Panc1 (cell line): ENCODE measurements at regions not wholly inside any gene's neighbourhood (a gene's known extent, or its start where the extent isn't known, plus 50 kb on each side); places are given as distances from the start of the nearest gene placed in this dataset.
A peak's percentile ranks its signal among the peaks of the same experiment; 100 is the strongest.

ENCODE experiments used
- ATAC-seq: fragments of 200-7000 bp; cut with Tn5 transposase; 2 replicates; pipeline ENCODE4 v1.9.1; 2020; ENCODE audit warnings: mild to moderate bottlenecking, moderate library complexity
- BruUV-seq: library from RNA; stranded (reverse); fragments of 400-500 nt; replicated peaks from 2 replicates; lab custom pipeline; 2021; lab: Mats Ljungman, UMichigan
- CTCF ChIA-PET: fragments of 300-600 bp; sonication (Branson Sonifier 250); formaldehyde crosslinking; loops from one replicate; lab custom pipeline; 2022; ENCODE audit warnings: antibody characterized with exemption; lab: Charles Lee
- POLR2A ChIA-PET: fragments of 300-600 bp; sonication (Branson Sonifier 250); formaldehyde crosslinking; loops from one replicate; lab custom pipeline; 2022; ENCODE audit warnings: antibody characterized with exemption; lab: Charles Lee
- DNase-seq: peaks from one replicate; pipeline ENCODE4 v3.0.0-alpha.2; 2010; ENCODE audit warnings: low read depth, low spot score
- H3K27ac ChIP-seq: 2 replicates; pipeline ENCODE4 v1.5.1; 2011; ENCODE audit warnings: mild to moderate bottlenecking, low read length, inconsistent platforms
- H3K27me3 ChIP-seq: fragments of 200-500 bp; sonication (Bioruptor generic); 2 replicates; pipeline ENCODE4 v1.6.0; 2014; ENCODE audit warnings: low read length, inconsistent platforms; ENCODE audit not compliant: control insufficient read depth, insufficient read depth
- H3K36me3 ChIP-seq: fragments of 200-500 bp; sonication (Bioruptor generic); 2 replicates; pipeline ENCODE4 v1.5.1; 2014; ENCODE audit warnings: inconsistent platforms, mild to moderate bottlenecking, low read length, moderate library complexity; ENCODE audit not compliant: control insufficient read depth, insufficient read depth
- H3K4me1 ChIP-seq: 2 replicates; pipeline ENCODE4 v1.5.1; 2011; ENCODE audit warnings: inconsistent platforms, mild to moderate bottlenecking, low read length, moderate library complexity; ENCODE audit not compliant: control insufficient read depth, insufficient read depth
- H3K4me3 ChIP-seq, 2 experiments: 2 replicates each; pipeline ENCODE4 v1.5.1; 2011 to 2012; ENCODE audit warnings: low read depth in 2 of 2, low read length in 2 of 2, mild to moderate bottlenecking in 2 of 2, inconsistent platforms in 1 of 2, moderate library complexity in 1 of 2
- H3K9me3 ChIP-seq: fragments of 200-500 bp; sonication (Bioruptor generic); 2 replicates; pipeline ENCODE4 v1.5.1; 2014; ENCODE audit warnings: low read depth, mild to moderate bottlenecking, inconsistent platforms, low read length, moderate library complexity; ENCODE audit not compliant: control insufficient read depth, insufficient read depth
- CTCF ChIP-seq: fragments of 450-650 bp; IDR thresholded peaks from 2 replicates; pipeline ENCODE4 v1.5.1; 2017; ENCODE audit warnings: mild to moderate bottlenecking
- POLR2AphosphoS5 ChIP-seq: IDR thresholded peaks from 2 replicates; pipeline ENCODE4 v1.6.1; 2012; ENCODE audit warnings: mild to moderate bottlenecking, low read depth, low read length, moderate library complexity
- SIN3A ChIP-seq: IDR thresholded peaks from 2 replicates; pipeline ENCODE4 v1.6.1; 2012; ENCODE audit warnings: low read depth, mild to moderate bottlenecking, low read length, moderate library complexity, borderline replicate concordance; ENCODE audit not compliant: insufficient read depth
- TCF7L2 ChIP-seq: IDR thresholded peaks from 2 replicates; pipeline ENCODE4 v1.6.1; 2011; ENCODE audit warnings: mild to moderate bottlenecking, low read depth, low read length, inconsistent platforms
- in situ Hi-C: cut with HindIII; loops from 2 replicates; pipeline ENCODE4 v1.10.0; 2016; ENCODE audit warnings: low sequenced_read_pairs, low pct_unique_long_range_greater_than_20kb
- intact Hi-C: fragments of 100-400 bp; cut with micrococcal nuclease; formaldehyde crosslinking; loops from one replicate; pipeline ENCODE4 v1.10.0; 2022; ENCODE audit not compliant: unreplicated experiment
- TF ChIP-seq, protein P1 (sequence below), 2 experiments: IDR thresholded peaks; 2 replicates each; pipeline ENCODE4 v1.6.1; 2011 to 2012; ENCODE audit warnings: low read depth in 2 of 2, control low read depth in 1 of 2, low read length in 1 of 2, mild to moderate bottlenecking in 1 of 2, moderate library complexity in 1 of 2; ENCODE audit not compliant: insufficient read depth in 1 of 2

DNA sequence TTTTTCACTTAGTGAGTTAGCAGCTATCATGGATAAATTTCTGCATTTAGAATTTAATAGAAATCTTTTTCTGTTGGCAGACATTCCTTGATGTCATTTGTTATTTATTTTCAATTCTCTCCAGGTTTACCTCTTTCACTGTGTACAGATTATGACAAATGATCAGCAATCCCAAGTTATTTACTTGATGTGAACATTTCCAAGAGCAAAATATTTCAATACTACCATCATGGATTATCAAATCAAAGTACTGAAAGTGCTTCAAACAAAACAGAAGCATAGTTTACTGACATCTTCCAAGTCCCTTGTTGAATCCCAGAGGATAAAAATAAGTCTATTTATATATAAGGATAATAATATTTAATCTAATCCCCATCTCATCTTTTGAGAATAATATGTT is 852.2 kb upstream of the CITED2 start:
- intact Hi-C loops (no loop called here), in situ Hi-C loops (no loop called here)
- no peak for TF ChIP-seq SIN3A
- no peak for TF ChIP-seq POLR2AphosphoS5
- CTCF ChIA-PET, result no interaction called here
- Histone ChIP-seq H3K4me3 (no peak overlapping the region), H3K27ac (peak overlapping the region; percentile 46; the same call in 1 of the 2 replicates), H3K9me3 (no peaks in the 10 kb centered on the region), H3K36me3 (no peaks in the 10 kb centered on the region), H3K27me3 (no peaks in the 10 kb centered on the region), H3K4me1 (no peaks in the 10 kb centered on the region)
- POLR2A ChIA-PET, result no interaction called here
- no TSS peak for BruUV-seq
- ATAC-seq, result no peak
- DNase-seq, result no peak

GRCh38 chr6:140225701-140226436 is 851.4 kb upstream of the CITED2 start:
- TF ChIP-seq POLR2AphosphoS5 (no peak), CTCF (no peak), TCF7L2 (no peak), SIN3A (no peak)
- TF ChIP-seq, protein P1, sequence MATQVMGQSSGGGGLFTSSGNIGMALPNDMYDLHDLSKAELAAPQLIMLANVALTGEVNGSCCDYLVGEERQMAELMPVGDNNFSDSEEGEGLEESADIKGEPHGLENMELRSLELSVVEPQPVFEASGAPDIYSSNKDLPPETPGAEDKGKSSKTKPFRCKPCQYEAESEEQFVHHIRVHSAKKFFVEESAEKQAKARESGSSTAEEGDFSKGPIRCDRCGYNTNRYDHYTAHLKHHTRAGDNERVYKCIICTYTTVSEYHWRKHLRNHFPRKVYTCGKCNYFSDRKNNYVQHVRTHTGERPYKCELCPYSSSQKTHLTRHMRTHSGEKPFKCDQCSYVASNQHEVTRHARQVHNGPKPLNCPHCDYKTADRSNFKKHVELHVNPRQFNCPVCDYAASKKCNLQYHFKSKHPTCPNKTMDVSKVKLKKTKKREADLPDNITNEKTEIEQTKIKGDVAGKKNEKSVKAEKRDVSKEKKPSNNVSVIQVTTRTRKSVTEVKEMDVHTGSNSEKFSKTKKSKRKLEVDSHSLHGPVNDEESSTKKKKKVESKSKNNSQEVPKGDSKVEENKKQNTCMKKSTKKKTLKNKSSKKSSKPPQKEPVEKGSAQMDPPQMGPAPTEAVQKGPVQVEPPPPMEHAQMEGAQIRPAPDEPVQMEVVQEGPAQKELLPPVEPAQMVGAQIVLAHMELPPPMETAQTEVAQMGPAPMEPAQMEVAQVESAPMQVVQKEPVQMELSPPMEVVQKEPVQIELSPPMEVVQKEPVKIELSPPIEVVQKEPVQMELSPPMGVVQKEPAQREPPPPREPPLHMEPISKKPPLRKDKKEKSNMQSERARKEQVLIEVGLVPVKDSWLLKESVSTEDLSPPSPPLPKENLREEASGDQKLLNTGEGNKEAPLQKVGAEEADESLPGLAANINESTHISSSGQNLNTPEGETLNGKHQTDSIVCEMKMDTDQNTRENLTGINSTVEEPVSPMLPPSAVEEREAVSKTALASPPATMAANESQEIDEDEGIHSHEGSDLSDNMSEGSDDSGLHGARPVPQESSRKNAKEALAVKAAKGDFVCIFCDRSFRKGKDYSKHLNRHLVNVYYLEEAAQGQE (IDR thresholded peaks at IDR 0.05; ENCODE audit: insufficient read depth in 1 of 2, low read depth in 2 of 2, low read length in 1 of 2), result no peak
- H3K27me3 ChIP-seq, result no peaks in the 10 kb centered on the region
- intact Hi-C loops, result no loop called here
- H3K4me3 ChIP-seq, result no peak overlapping the region
- no peaks in the 10 kb centered on the region for H3K4me1 ChIP-seq
- ATAC-seq (no peak), DNase-seq (no peak)
- POLR2A ChIA-PET, result no interaction called here
- CTCF ChIA-PET, result no interaction called here
- no peaks in the 10 kb centered on the region for H3K9me3 ChIP-seq
- H3K27ac ChIP-seq, result peak overlapping the region; percentile 46
- BruUV-seq, result no TSS peak
- in situ Hi-C loops, result no loop called here
- no peaks in the 10 kb centered on the region for H3K36me3 ChIP-seq

GRCh38 chr6:140217283-140217682 is 842.8 kb upstream of the CITED2 start:
- ChIA-PET CTCF (no interaction called here), POLR2A (no interaction called here)
- in situ Hi-C loops, result no loop called here
- ATAC-seq, result no peak
- intact Hi-C loops, result no loop called here
- H3K36me3 ChIP-seq, result no peaks in the 10 kb centered on the region
- DNase-seq, result no peak
- no peak overlapping the region for H3K4me3 ChIP-seq
- no TSS peak for BruUV-seq
- no peaks in the 10 kb centered on the region for H3K4me1 ChIP-seq
- TF ChIP-seq, protein P1 (IDR thresholded peaks at IDR 0.05; ENCODE audit: insufficient read depth in 1 of 2, low read depth in 2 of 2, low read length in 1 of 2), result no peak
- no peak for TF ChIP-seq CTCF
- H3K9me3 ChIP-seq, result peaks cover 17% of the 10 kb centered on the region
- no peaks in the 10 kb centered on the region for H3K27me3 ChIP-seq
- no peak overlapping the region for H3K27ac ChIP-seq
